Stimulated activated CD4-positive, alpha-beta T cell treated with anti-CD3 and anti-CD28 coated beads, TNF-alpha, amount 100 ng/mL, for 48 hours (primary cell): ENCODE measurements at regions not wholly inside any gene's neighbourhood (a gene's known extent, or its start where the extent isn't known, plus 50 kb on each side); places are given as distances from the start of the nearest gene placed in this dataset.

Experiments used
- DNase-seq, 3 donors: peaks; one replicate each; pipeline ENCODE4 v3.0.0-alpha.2; 2020; ENCODE audit warnings: low read depth in 3 of 3

- no peak for DNase-seq
Measured at GRCh38 chr7:125568799-125569198, 639.2 kb upstream of the POT1 start.

- no peak for DNase-seq
Measured at GRCh38 chr7:125567686-125568085, 638.1 kb upstream of the POT1 start.

- DNase-seq, result no peak
Measured at GRCh38 chr7:125563964-125564529, 634.4 kb upstream of the POT1 start.

GRCh38 chr7:125563557-125563956 lies 633.9 kb upstream of the POT1 start:
- no peak for DNase-seq

GRCh38 chr7:125561006-125561405 lies 631.4 kb upstream of the POT1 start:
- no peak for DNase-seq

GRCh38 chr7:125559921-125560320 lies 630.3 kb upstream of the POT1 start:
- DNase-seq, result no peak

GRCh38 chr7:125555916-125556315 lies 626.3 kb upstream of the POT1 start:
- no peak for DNase-seq

GRCh38 chr7:125551008-125551407 lies 621.4 kb upstream of the POT1 start:
- no peak for DNase-seq

- no peak for DNase-seq
Measured at GRCh38 chr7:125547505-125547904, 617.9 kb upstream of the POT1 start.

- DNase-seq, result no peak
Measured at GRCh38 chr7:125530553-125530952, 600.9 kb upstream of the POT1 start.

GRCh38 chr7:125529249-125529648 lies 599.6 kb upstream of the POT1 start:
- DNase-seq, result no peak

- DNase-seq, result no peak
Measured at GRCh38 chr7:125526958-125527357, 597.3 kb upstream of the POT1 start.

- no peak for DNase-seq
Measured at GRCh38 chr7:125526092-125526491, 596.5 kb upstream of the POT1 start.

- DNase-seq, result no peak
Measured at GRCh38 chr7:125516194-125516593, 586.6 kb upstream of the POT1 start.

GRCh38 chr7:125512373-125512772 lies 582.7 kb upstream of the POT1 start:
- DNase-seq, result no peak

GRCh38 chr7:125511310-125511709 lies 581.7 kb upstream of the POT1 start:
- DNase-seq, result no peak

GRCh38 chr7:125506331-125506730 lies 576.7 kb upstream of the POT1 start:
- no peak for DNase-seq

GRCh38 chr7:125504848-125505247 lies 575.2 kb upstream of the POT1 start:
- no peak for DNase-seq

- DNase-seq, result no peak
Measured at GRCh38 chr7:125495997-125496396, 566.4 kb upstream of the POT1 start.

GRCh38 chr7:125492521-125492920 lies 562.9 kb upstream of the POT1 start:
- no peak for DNase-seq

- DNase-seq, result no peak
Measured at GRCh38 chr7:125491137-125491536, 561.5 kb upstream of the POT1 start.

GRCh38 chr7:125490167-125490566 lies 560.5 kb upstream of the POT1 start:
- DNase-seq, result no peak

- no peak for DNase-seq
Measured at GRCh38 chr7:125485223-125485622, 555.6 kb upstream of the POT1 start.

- DNase-seq, result no peak
Measured at GRCh38 chr7:125484755-125485154, 555.1 kb upstream of the POT1 start.

- no peak for DNase-seq
Measured at GRCh38 chr7:125481323-125481722, 551.7 kb upstream of the POT1 start.
